ENCODE measurements at regions not wholly inside any gene's neighbourhood (a gene's known extent, or its start where the extent isn't known, plus 50 kb on each side); places are given as distances from the start of the nearest gene placed in this dataset.

GRCh38 chrX:39805022-39805421 lies 292.7 kb downstream of the BCOR start:
- peaks cover 0 to 9% of the 10 kb centered on the region in 2 donors for H3K27me3 ChIP-seq (ENCODE audit: control insufficient read depth in 1 of 2, insufficient read depth in 2 of 2, low read length in 2 of 2)
- no peaks in the 10 kb centered on the region for H3K9me3 ChIP-seq (ENCODE audit: control insufficient read depth in 2 of 2, low read length in 2 of 2)
- peaks cover 2% of the 10 kb centered on the region for H3K4me1 ChIP-seq (ENCODE audit: control insufficient read depth, insufficient read depth, low read length)
- H3K27ac ChIP-seq (ENCODE audit: low read length), result no peak overlapping the region
- H3K9ac ChIP-seq (ENCODE audit: low read length in 2 of 2), result no peak overlapping the region
- H3K4me3 ChIP-seq (ENCODE audit: low read length in 2 of 2), result no peak overlapping the region
- H3K36me3 ChIP-seq (ENCODE audit: control insufficient read depth in 2 of 2, insufficient read depth in 2 of 2, low read length in 2 of 2), result no peaks in the 10 kb centered on the region

- Histone ChIP-seq H3K9me3 (ENCODE audit: control insufficient read depth in 2 of 2, low read length in 2 of 2) (peaks cover 0 to under 1% of the 10 kb centered on the region in 2 donors), H3K9ac (ENCODE audit: low read length in 2 of 2) (no peak overlapping the region), H3K4me3 (ENCODE audit: low read length in 2 of 2) (no peak overlapping the region), H3K27ac (ENCODE audit: low read length) (no peak overlapping the region), H3K4me1 (ENCODE audit: control insufficient read depth, insufficient read depth, low read length) (peaks cover 2% of the 10 kb centered on the region), H3K36me3 (ENCODE audit: control insufficient read depth in 2 of 2, insufficient read depth in 2 of 2, low read length in 2 of 2) (no peaks in the 10 kb centered on the region), H3K27me3 (ENCODE audit: control insufficient read depth in 1 of 2, insufficient read depth in 2 of 2, low read length in 2 of 2) (peaks cover 0 to 9% of the 10 kb centered on the region in 2 donors)
These were observed 291.9 kb downstream of the BCOR start for GRCh38 chrX:39805825-39806224.

- H3K9me3 ChIP-seq (ENCODE audit: control insufficient read depth in 2 of 2, low read length in 2 of 2), result peaks cover 0 to 2% of the 10 kb centered on the region in 2 donors
- H3K4me1 ChIP-seq (ENCODE audit: control insufficient read depth, insufficient read depth, low read length), result peaks cover 1% of the 10 kb centered on the region
- no peak overlapping the region for H3K4me3 ChIP-seq (ENCODE audit: low read length in 2 of 2)
- no peak overlapping the region for H3K27ac ChIP-seq (ENCODE audit: low read length)
- H3K27me3 ChIP-seq (ENCODE audit: control insufficient read depth in 1 of 2, insufficient read depth in 2 of 2, low read length in 2 of 2), result peaks cover 0 to 7% of the 10 kb centered on the region in 2 donors
- H3K36me3 ChIP-seq (ENCODE audit: control insufficient read depth in 2 of 2, insufficient read depth in 2 of 2, low read length in 2 of 2), result no peaks in the 10 kb centered on the region
- no peak overlapping the region for H3K9ac ChIP-seq (ENCODE audit: low read length in 2 of 2)
These were observed 289.3 kb downstream of the BCOR start for GRCh38 chrX:39808471-39808917.

GRCh38 chrX:39809331-39809730 lies 288.4 kb downstream of the BCOR start:
- Histone ChIP-seq H3K4me1 (ENCODE audit: control insufficient read depth, insufficient read depth, low read length) (peaks cover 9% of the 10 kb centered on the region), H3K9me3 (ENCODE audit: control insufficient read depth in 2 of 2, low read length in 2 of 2) (peaks cover 0 to 2% of the 10 kb centered on the region in 2 donors), H3K36me3 (ENCODE audit: control insufficient read depth in 2 of 2, insufficient read depth in 2 of 2, low read length in 2 of 2) (no peaks in the 10 kb centered on the region), H3K27ac (ENCODE audit: low read length) (no peak overlapping the region), H3K27me3 (ENCODE audit: control insufficient read depth in 1 of 2, insufficient read depth in 2 of 2, low read length in 2 of 2) (peaks cover 0 to 11% of the 10 kb centered on the region in 2 donors), H3K4me3 (ENCODE audit: low read length in 2 of 2) (no peak overlapping the region), H3K9ac (ENCODE audit: low read length in 2 of 2) (no peak overlapping the region)

- Histone ChIP-seq H3K27ac (ENCODE audit: low read length) (no peak overlapping the region), H3K9ac (ENCODE audit: low read length in 2 of 2) (no peak overlapping the region), H3K9me3 (ENCODE audit: control insufficient read depth in 2 of 2, low read length in 2 of 2) (peaks cover 0 to 2% of the 10 kb centered on the region in 2 donors), H3K4me1 (ENCODE audit: control insufficient read depth, insufficient read depth, low read length) (peaks cover 11% of the 10 kb centered on the region), H3K27me3 (ENCODE audit: control insufficient read depth in 1 of 2, insufficient read depth in 2 of 2, low read length in 2 of 2) (peaks cover 0 to 12% of the 10 kb centered on the region in 2 donors), H3K36me3 (ENCODE audit: control insufficient read depth in 2 of 2, insufficient read depth in 2 of 2, low read length in 2 of 2) (no peaks in the 10 kb centered on the region), H3K4me3 (ENCODE audit: low read length in 2 of 2) (no peak overlapping the region)
These were observed 286.9 kb downstream of the BCOR start for GRCh38 chrX:39810901-39811300.

GRCh38 chrX:39811376-39811775 lies 286.4 kb downstream of the BCOR start:
- Histone ChIP-seq H3K4me1 (ENCODE audit: control insufficient read depth, insufficient read depth, low read length) (peaks cover 11% of the 10 kb centered on the region), H3K9ac (ENCODE audit: low read length in 2 of 2) (no peak overlapping the region), H3K9me3 (ENCODE audit: control insufficient read depth in 2 of 2, low read length in 2 of 2) (peaks cover 0 to 2% of the 10 kb centered on the region in 2 donors), H3K27me3 (ENCODE audit: control insufficient read depth in 1 of 2, insufficient read depth in 2 of 2, low read length in 2 of 2) (peaks cover 0 to 15% of the 10 kb centered on the region in 2 donors), H3K27ac (ENCODE audit: low read length) (no peak overlapping the region), H3K36me3 (ENCODE audit: control insufficient read depth in 2 of 2, insufficient read depth in 2 of 2, low read length in 2 of 2) (no peaks in the 10 kb centered on the region), H3K4me3 (ENCODE audit: low read length in 2 of 2) (no peak overlapping the region)

GRCh38 chrX:39813631-39814277 lies 284.0 kb downstream of the BCOR start:
- H3K27ac ChIP-seq (ENCODE audit: low read length), result peak overlapping the region; percentile 31

GRCh38 chrX:39814391-39814790 lies 283.4 kb downstream of the BCOR start:
- Histone ChIP-seq H3K4me3 (ENCODE audit: low read length in 2 of 2) (no peak overlapping the region), H3K9ac (ENCODE audit: low read length in 2 of 2) (no peak overlapping the region), H3K4me1 (ENCODE audit: control insufficient read depth, insufficient read depth, low read length) (peaks cover 11% of the 10 kb centered on the region), H3K27me3 (ENCODE audit: control insufficient read depth in 1 of 2, insufficient read depth in 2 of 2, low read length in 2 of 2) (peaks cover 0 to 26% of the 10 kb centered on the region in 2 donors), H3K27ac (ENCODE audit: low read length) (peak overlapping the region; percentile 31), H3K9me3 (ENCODE audit: control insufficient read depth in 2 of 2, low read length in 2 of 2) (peaks cover 0 to 2% of the 10 kb centered on the region in 2 donors), H3K36me3 (ENCODE audit: control insufficient read depth in 2 of 2, insufficient read depth in 2 of 2, low read length in 2 of 2) (no peaks in the 10 kb centered on the region)

More at GRCh38 chrX:39813631-39814277, 284.0 kb downstream of the BCOR start:
- Histone ChIP-seq H3K4me1 (ENCODE audit: control insufficient read depth, insufficient read depth, low read length) (peaks cover 11% of the 10 kb centered on the region), H3K9me3 (ENCODE audit: control insufficient read depth in 2 of 2, low read length in 2 of 2) (peaks cover 0 to 2% of the 10 kb centered on the region in 2 donors), H3K36me3 (ENCODE audit: control insufficient read depth in 2 of 2, insufficient read depth in 2 of 2, low read length in 2 of 2) (no peaks in the 10 kb centered on the region), H3K9ac (ENCODE audit: low read length in 2 of 2) (no peak overlapping the region), H3K27me3 (ENCODE audit: control insufficient read depth in 1 of 2, insufficient read depth in 2 of 2, low read length in 2 of 2) (peaks cover 0 to 21% of the 10 kb centered on the region in 2 donors), H3K4me3 (ENCODE audit: low read length in 2 of 2) (peak overlapping the region in 1 of 2 donors; percentile 22)

- H3K4me1 ChIP-seq (ENCODE audit: control insufficient read depth, insufficient read depth, low read length), result peaks cover 15% of the 10 kb centered on the region
- peaks cover 0 to 2% of the 10 kb centered on the region in 2 donors for H3K9me3 ChIP-seq (ENCODE audit: control insufficient read depth in 2 of 2, low read length in 2 of 2)
- no peak overlapping the region for H3K4me3 ChIP-seq (ENCODE audit: low read length in 2 of 2)
- H3K27me3 ChIP-seq (ENCODE audit: control insufficient read depth in 1 of 2, insufficient read depth in 2 of 2, low read length in 2 of 2), result peaks cover 0 to 32% of the 10 kb centered on the region in 2 donors
- H3K27ac ChIP-seq (ENCODE audit: low read length), result no peak overlapping the region
- no peak overlapping the region for H3K9ac ChIP-seq (ENCODE audit: low read length in 2 of 2)
- no peaks in the 10 kb centered on the region for H3K36me3 ChIP-seq (ENCODE audit: control insufficient read depth in 2 of 2, insufficient read depth in 2 of 2, low read length in 2 of 2)
These were observed 282.1 kb downstream of the BCOR start for GRCh38 chrX:39815631-39816030.

GRCh38 chrX:39816871-39817731 lies 280.7 kb downstream of the BCOR start:
- H3K9me3 ChIP-seq (ENCODE audit: control insufficient read depth in 2 of 2, low read length in 2 of 2), result no peaks in the 10 kb centered on the region
- no peak overlapping the region for H3K9ac ChIP-seq (ENCODE audit: low read length in 2 of 2)
- peaks cover 15% of the 10 kb centered on the region for H3K4me1 ChIP-seq (ENCODE audit: control insufficient read depth, insufficient read depth, low read length)
- no peak overlapping the region for H3K4me3 ChIP-seq (ENCODE audit: low read length in 2 of 2)
- no peak overlapping the region for H3K27ac ChIP-seq (ENCODE audit: low read length)
- H3K36me3 ChIP-seq (ENCODE audit: control insufficient read depth in 2 of 2, insufficient read depth in 2 of 2, low read length in 2 of 2), result no peaks in the 10 kb centered on the region
- H3K27me3 ChIP-seq (ENCODE audit: control insufficient read depth in 1 of 2, insufficient read depth in 2 of 2, low read length in 2 of 2), result peaks cover 0 to 34% of the 10 kb centered on the region in 2 donors
